ENCODE measurements at regions not wholly inside any gene's neighbourhood (a gene's known extent, or its start where the extent isn't known, plus 50 kb on each side); places are given as distances from the start of the nearest gene placed in this dataset.

GRCh38 chr3:145269106-145269505 lies 891.9 kb downstream of the PLOD2 start:
- TF ChIP-seq CTCF (IDR thresholded peaks at IDR 0.05) (no peak), POLR2A (IDR thresholded peaks at IDR 0.05) (no peak)
